Large intestine (tissue), 3 donors: ENCODE measurements at regions not wholly inside any gene's neighbourhood (a gene's known extent, or its start where the extent isn't known, plus 50 kb on each side); places are given as distances from the start of the nearest gene placed in this dataset.

ENCODE experiments used
- DNase-seq, 2 donors: peaks; one replicate each; pipeline versions ENCODE4 v3.0.0 to v3.0.0-alpha.2; 2013
- H3K27ac ChIP-seq: one replicate; pipeline ENCODE4 v1.5.1; 2013; ENCODE audit warnings: low read length
- H3K27me3 ChIP-seq: 2 replicates; pipeline ENCODE4 v1.6.1; 2013; ENCODE audit warnings: low read length; ENCODE audit not compliant: control insufficient read depth, insufficient read depth
- H3K36me3 ChIP-seq: 2 replicates; pipeline ENCODE4 v1.6.1; 2013; ENCODE audit warnings: low read length; ENCODE audit not compliant: control insufficient read depth, insufficient read depth
- H3K4me1 ChIP-seq: one replicate; pipeline ENCODE4 v1.6.1; 2013; ENCODE audit warnings: low read length; ENCODE audit not compliant: control insufficient read depth, insufficient read depth
- H3K4me3 ChIP-seq: one replicate; pipeline ENCODE4 v1.5.1; 2013; ENCODE audit warnings: low read length
- H3K9me3 ChIP-seq: one replicate; pipeline ENCODE4 v1.6.1; 2013; ENCODE audit warnings: mild to moderate bottlenecking, low read depth, low read length, moderate library complexity; ENCODE audit not compliant: control insufficient read depth
- WGBS: methylation state at CpG from one replicate; pipeline ENCODE4 v1.1.5; 2013; ENCODE audit warnings: low lambda C conversion rate; ENCODE audit not compliant: insufficient coverage; 5-methylcytosine and 5-hydroxymethylcytosine counted together

DNA sequence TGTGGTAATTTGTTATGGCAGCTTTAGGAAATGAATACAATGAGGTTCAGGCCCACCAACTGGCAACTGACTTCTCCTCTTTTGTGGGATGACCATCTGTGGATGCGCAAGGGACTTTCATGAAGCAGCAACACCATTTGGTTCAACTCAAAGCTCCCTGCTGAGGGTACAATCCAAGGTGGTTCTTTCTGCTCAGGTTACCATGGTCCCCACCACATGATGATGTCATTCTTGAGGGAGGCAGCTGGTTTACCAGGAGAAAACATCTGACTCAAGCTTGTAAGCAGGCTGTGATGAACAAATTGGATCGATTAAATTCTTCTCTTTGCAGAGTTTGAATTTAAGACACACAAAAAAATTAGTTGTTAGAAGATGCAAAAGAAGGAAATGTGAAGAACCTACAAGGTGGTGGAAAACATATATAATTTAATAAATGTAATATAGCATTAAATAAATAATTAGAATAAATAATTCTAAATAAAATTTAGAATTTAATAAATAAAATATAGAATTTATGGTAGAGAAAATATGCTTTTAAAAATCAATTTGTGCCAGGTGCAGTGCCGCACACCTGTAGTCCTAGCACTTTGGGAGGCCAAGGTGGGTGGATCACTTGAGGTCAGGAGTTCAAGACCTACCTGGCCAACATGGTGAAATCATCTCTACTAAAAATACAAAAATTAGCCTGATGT is 67.6 kb upstream of the ANKFN1 start:
- Histone ChIP-seq H3K9me3 (no peaks in the 10 kb centered on the region), H3K27ac (no peak overlapping the region), H3K4me3 (no peak overlapping the region), H3K36me3 (no peaks in the 10 kb centered on the region), H3K4me1 (no peaks in the 10 kb centered on the region), H3K27me3 (no peaks in the 10 kb centered on the region)
- WGBS, result 100% methylated on average over 1 of the region's 3 CpGs
- DNase-seq, result no peak

DNA sequence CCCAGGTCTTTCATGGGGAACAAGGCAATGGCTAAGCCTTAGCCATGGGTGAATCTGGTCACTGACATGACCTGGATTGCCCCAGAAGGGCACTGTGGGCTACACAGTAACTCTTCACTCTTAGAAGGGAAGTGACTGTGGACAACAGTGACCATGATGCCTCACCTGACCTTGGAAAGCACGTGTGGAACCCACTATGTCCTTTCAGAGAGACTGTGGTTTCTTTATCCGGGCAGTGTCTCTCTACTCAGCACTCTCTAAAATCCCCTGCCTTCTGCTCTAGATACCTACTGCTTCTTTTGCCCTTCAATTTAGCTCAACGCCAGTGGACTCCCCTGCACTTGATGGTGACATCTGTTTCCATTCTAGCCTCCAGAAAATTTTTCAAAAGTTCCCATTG is 66.1 kb upstream of the ANKFN1 start:
- 50% methylated on average over 1 of the region's 3 CpGs for WGBS
- DNase-seq, result no peak
- no peaks in the 10 kb centered on the region for H3K27me3 ChIP-seq
- no peaks in the 10 kb centered on the region for H3K36me3 ChIP-seq
- no peaks in the 10 kb centered on the region for H3K4me1 ChIP-seq
- H3K9me3 ChIP-seq, result no peaks in the 10 kb centered on the region
- no peak overlapping the region for H3K27ac ChIP-seq
- H3K4me3 ChIP-seq, result no peak overlapping the region

DNA sequence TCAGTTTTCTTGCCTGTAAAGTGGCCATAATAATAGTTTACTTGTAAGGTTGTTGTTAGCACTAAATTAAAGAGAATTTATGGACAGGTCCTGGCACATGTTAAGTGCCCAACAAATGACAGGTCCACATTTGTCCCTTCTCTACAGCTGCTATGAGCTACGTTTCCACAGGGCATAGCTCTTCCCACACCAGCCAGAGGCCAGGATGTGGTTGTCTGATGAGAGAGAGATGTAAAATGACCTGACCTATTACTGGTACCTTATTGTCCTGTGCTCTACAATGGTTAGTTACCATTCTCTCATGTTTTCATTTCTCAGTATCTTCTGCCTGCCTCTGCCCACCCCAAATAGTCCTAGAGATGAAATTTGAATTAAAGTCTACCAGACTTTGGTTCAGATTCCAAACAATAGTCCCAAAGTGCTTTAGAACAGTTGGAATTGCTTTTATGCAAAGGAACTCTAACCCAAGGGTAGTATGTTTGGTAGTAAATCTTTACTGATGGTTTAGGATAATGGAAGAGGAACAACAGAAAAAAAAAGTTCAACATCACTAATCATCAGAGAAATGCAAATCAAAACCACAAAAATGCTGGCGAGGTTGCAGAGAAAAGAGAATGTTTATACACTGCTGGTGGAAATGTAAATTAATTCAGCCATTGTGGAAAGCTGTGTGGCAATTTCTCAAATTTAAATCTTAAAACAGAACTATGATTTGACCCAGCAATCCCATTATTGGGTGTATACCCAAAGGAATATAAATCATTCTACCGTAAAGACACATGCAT is 57.1 kb upstream of the ANKFN1 start:
- Histone ChIP-seq H3K4me1 (no peaks in the 10 kb centered on the region), H3K27ac (no peak overlapping the region), H3K4me3 (no peak overlapping the region), H3K36me3 (no peaks in the 10 kb centered on the region), H3K9me3 (no peaks in the 10 kb centered on the region), H3K27me3 (peaks cover 2% of the 10 kb centered on the region)
- WGBS, result 92% methylated on average over 2 of the region's 3 CpGs
- DNase-seq, result no peak

DNA sequence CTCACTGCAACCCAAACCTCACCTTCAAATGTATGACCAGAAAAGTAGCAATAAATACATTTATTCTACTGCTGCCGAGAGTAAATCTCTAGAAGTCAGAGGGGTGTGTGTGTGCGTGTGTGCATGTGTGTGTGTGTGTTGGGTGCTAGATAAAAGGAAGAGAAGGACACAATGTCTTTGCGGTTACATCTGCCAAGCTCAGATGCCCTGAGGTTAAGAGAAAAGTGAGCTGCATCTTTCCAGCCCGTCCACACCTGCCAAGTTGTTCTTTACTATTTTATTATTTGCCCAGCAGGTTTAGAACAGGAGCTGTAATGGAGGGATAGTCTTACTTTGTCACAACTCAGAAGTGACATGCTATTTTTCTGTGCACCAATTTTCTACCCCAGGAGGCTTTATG is 54.5 kb upstream of the ANKFN1 start:
- no CpG with 5 or more reads among the region's 4 CpGs for WGBS
- no peaks in the 10 kb centered on the region for H3K4me1 ChIP-seq
- H3K27ac ChIP-seq, result no peak overlapping the region
- no peak overlapping the region for H3K4me3 ChIP-seq
- H3K36me3 ChIP-seq, result no peaks in the 10 kb centered on the region
- no peaks in the 10 kb centered on the region for H3K9me3 ChIP-seq
- H3K27me3 ChIP-seq, result peaks cover 2% of the 10 kb centered on the region
- no peak for DNase-seq

DNA sequence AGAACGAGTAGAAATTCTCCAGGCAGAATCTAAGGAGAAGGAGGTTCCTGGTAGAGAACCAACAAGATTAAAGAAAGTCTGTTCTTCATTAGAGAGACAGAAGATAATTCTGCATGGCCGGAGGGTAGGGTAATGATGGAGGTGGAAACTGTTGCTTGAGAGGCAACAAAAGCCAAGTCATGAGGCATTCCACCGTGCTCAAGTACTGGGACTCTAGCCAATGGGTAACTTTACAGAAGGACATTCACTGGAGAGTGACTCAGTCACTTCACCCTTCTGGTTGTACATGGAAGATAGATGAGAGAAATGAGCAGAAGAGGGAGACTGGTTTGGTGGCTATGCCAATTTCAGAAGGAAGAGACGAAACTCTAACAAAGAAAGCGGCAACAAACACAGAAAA is 53.6 kb upstream of the ANKFN1 start:
- no peak for DNase-seq
- H3K4me3 ChIP-seq, result no peak overlapping the region
- WGBS, result 83% methylated on average over 1 of the region's 5 CpGs
- H3K9me3 ChIP-seq, result no peaks in the 10 kb centered on the region
- no peaks in the 10 kb centered on the region for H3K4me1 ChIP-seq
- no peak overlapping the region for H3K27ac ChIP-seq
- no peaks in the 10 kb centered on the region for H3K36me3 ChIP-seq
- peaks cover 2% of the 10 kb centered on the region for H3K27me3 ChIP-seq
